HL-60 (cell line): ENCODE measurements at regions not wholly inside any gene's neighbourhood (a gene's known extent, or its start where the extent isn't known, plus 50 kb on each side); places are given as distances from the start of the nearest gene placed in this dataset.

Experiments
- REST ChIP-seq: IDR thresholded peaks from 2 replicates; pipeline ENCODE4 v1.6.1; 2012; ENCODE audit warnings: low read depth; ENCODE audit not compliant: insufficient replicate concordance
- TF ChIP-seq, protein P1 (sequence below): IDR thresholded peaks from one replicate; pipeline ENCODE4 v1.5.1; 2011; ENCODE audit warnings: low read length, control low read depth, inconsistent platforms; ENCODE audit not compliant: insufficient read depth

GRCh38 chr18:54013452-54013851 is 211.0 kb downstream of the MBD2 start:
- TF ChIP-seq, protein P1, sequence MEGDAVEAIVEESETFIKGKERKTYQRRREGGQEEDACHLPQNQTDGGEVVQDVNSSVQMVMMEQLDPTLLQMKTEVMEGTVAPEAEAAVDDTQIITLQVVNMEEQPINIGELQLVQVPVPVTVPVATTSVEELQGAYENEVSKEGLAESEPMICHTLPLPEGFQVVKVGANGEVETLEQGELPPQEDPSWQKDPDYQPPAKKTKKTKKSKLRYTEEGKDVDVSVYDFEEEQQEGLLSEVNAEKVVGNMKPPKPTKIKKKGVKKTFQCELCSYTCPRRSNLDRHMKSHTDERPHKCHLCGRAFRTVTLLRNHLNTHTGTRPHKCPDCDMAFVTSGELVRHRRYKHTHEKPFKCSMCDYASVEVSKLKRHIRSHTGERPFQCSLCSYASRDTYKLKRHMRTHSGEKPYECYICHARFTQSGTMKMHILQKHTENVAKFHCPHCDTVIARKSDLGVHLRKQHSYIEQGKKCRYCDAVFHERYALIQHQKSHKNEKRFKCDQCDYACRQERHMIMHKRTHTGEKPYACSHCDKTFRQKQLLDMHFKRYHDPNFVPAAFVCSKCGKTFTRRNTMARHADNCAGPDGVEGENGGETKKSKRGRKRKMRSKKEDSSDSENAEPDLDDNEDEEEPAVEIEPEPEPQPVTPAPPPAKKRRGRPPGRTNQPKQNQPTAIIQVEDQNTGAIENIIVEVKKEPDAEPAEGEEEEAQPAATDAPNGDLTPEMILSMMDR = no peak
- no peak for TF ChIP-seq REST
